ENCODE measurements at regions not wholly inside any gene's neighbourhood (a gene's known extent, or its start where the extent isn't known, plus 50 kb on each side); places are given as distances from the start of the nearest gene placed in this dataset.

GRCh38 chr10:113469796-113470195 is 83.1 kb upstream of the HABP2 start:
- no peak overlapping the region for H3K4me3 ChIP-seq (ENCODE audit: low read depth, low read length)
- DNase-seq (ENCODE audit: low read depth): no peak

GRCh38 chr10:113470372-113471240 is 82.2 kb upstream of the HABP2 start:
- TF ChIP-seq CTCF (IDR thresholded peaks at IDR 0.05; ENCODE audit: insufficient read depth, low read depth, low read length): no peak
- H3K4me3 ChIP-seq (ENCODE audit: low read depth, low read length): no peak overlapping the region
- DNase-seq (ENCODE audit: low read depth): no peak

More at GRCh38 chr10:113469796-113470195, 83.1 kb upstream of the HABP2 start:
- TF ChIP-seq CTCF (IDR thresholded peaks at IDR 0.05; ENCODE audit: insufficient read depth, low read depth, low read length): no peak

GRCh38 chr10:113471241-113471996 is 81.4 kb upstream of the HABP2 start:
- TF ChIP-seq CTCF (IDR thresholded peaks at IDR 0.05; ENCODE audit: insufficient read depth, low read depth, low read length): no peak
- no peak overlapping the region for H3K4me3 ChIP-seq (ENCODE audit: low read depth, low read length)
- DNase-seq (ENCODE audit: low read depth): no peak

- no peak for DNase-seq (ENCODE audit: low read depth)
- TF ChIP-seq CTCF (IDR thresholded peaks at IDR 0.05; ENCODE audit: insufficient read depth, low read depth, low read length): no peak
- H3K4me3 ChIP-seq (ENCODE audit: low read depth, low read length): no peak overlapping the region
Measured at GRCh38 chr10:113473011-113473410, 79.8 kb upstream of the HABP2 start.

- H3K4me3 ChIP-seq (ENCODE audit: low read depth, low read length): no peak overlapping the region
- DNase-seq (ENCODE audit: low read depth): no peak
- no peak for TF ChIP-seq CTCF (IDR thresholded peaks at IDR 0.05; ENCODE audit: insufficient read depth, low read depth, low read length)
Measured at GRCh38 chr10:113473851-113474250, 79.0 kb upstream of the HABP2 start.

- TF ChIP-seq CTCF (IDR thresholded peaks at IDR 0.05; ENCODE audit: insufficient read depth, low read depth, low read length): no peak
- no peak for DNase-seq (ENCODE audit: low read depth)
- no peak overlapping the region for H3K4me3 ChIP-seq (ENCODE audit: low read depth, low read length)
Measured at GRCh38 chr10:113474752-113475151, 78.1 kb upstream of the HABP2 start.

Measured in fibroblast of villous mesenchyme (primary cell).